T-cell (primary cell): ENCODE measurements at regions not wholly inside any gene's neighbourhood (a gene's known extent, or its start where the extent isn't known, plus 50 kb on each side); places are given as distances from the start of the nearest gene placed in this dataset.

Experiments
- ATAC-seq, 4 experiments: fragments of 200-7000 bp in 3 of 4; fragments of 150-1000 bp in 1 of 4; cut with Tn5 transposase; replicated peaks in 1 of 4; 1 replicate in 3 of 4; 2 replicates in 1 of 4; pipeline ENCODE4 v1.10.0; 2021; ENCODE audit warnings: moderate library complexity in 3 of 4, mild to moderate bottlenecking in 2 of 4, moderate number of reproducible peaks in 1 of 4
- CTCF ChIA-PET, 2 donors: fragments of 300-600 bp; sonication (Branson Sonifier 250); formaldehyde crosslinking; loops; one replicate each; lab custom pipeline; 2022; ENCODE audit warnings: antibody characterized with exemption in 2 of 2; lab: Charles Lee
- POLR2A ChIA-PET, 2 donors: fragments of 300-600 bp; sonication (Branson Sonifier 250); formaldehyde crosslinking; loops; one replicate each; lab custom pipeline; 2022; ENCODE audit warnings: antibody characterized with exemption in 2 of 2; lab: Charles Lee
- DNase-seq, 35 experiments: peaks; one replicate each; pipeline versions ENCODE4 v3.0.0 to v3.0.0-alpha.2; 2013 to 2023
- H3K27ac ChIP-seq: one replicate; pipeline ENCODE4 v1.5.1; 2013; ENCODE audit warnings: low read length
- H3K27me3 ChIP-seq, 2 experiments: replicated peaks in 1 of 2; 1 replicate in 1 of 2; 2 replicates in 1 of 2; pipeline versions ENCODE4 v1.6.1 to v1.7.0; 2013; ENCODE audit warnings: low read length in 1 of 2, mixed read lengths in 1 of 2; ENCODE audit not compliant: control insufficient read depth in 2 of 2, insufficient read depth in 2 of 2; ENCODE audit errors: extremely low read depth in 1 of 2
- H3K36me3 ChIP-seq, 2 donors: 1 replicate in 1 of 2; 2 replicates in 1 of 2; pipeline versions ENCODE4 v1.6.1 to v1.7.0; 2013; ENCODE audit warnings: low read length in 1 of 2; ENCODE audit not compliant: control insufficient read depth in 2 of 2, insufficient read depth in 1 of 2; ENCODE audit errors: extremely low read depth in 1 of 2
- H3K4me1 ChIP-seq, 2 experiments: 1 replicate in 1 of 2; 2 replicates in 1 of 2; pipeline versions ENCODE4 v1.6.1 to v1.7.0; 2013; ENCODE audit warnings: low read length in 2 of 2, mixed read lengths in 1 of 2; ENCODE audit not compliant: insufficient read depth in 2 of 2, control insufficient read depth in 1 of 2; ENCODE audit errors: extremely low read depth in 1 of 2
- H3K4me3 ChIP-seq, 2 donors: 1 replicate in 1 of 2; 2 replicates in 1 of 2; pipeline versions ENCODE4 v1.5.1 to v1.7.0; 2013; ENCODE audit warnings: mild to moderate bottlenecking in 2 of 2, low read length in 1 of 2, moderate library complexity in 1 of 2; ENCODE audit not compliant: control insufficient read depth in 1 of 2; ENCODE audit errors: extremely low read depth in 1 of 2
- H3K9me3 ChIP-seq: 2 replicates; pipeline ENCODE4 v1.7.0; 2013
- H3K27ac Mint-ChIP-seq, 2 donors: one replicate each; pipeline ENCODE4 v1.8.0; 2020 to 2021; ENCODE audit warnings: mild to moderate bottlenecking in 2 of 2, mixed read lengths in 2 of 2
- H3K27me3 Mint-ChIP-seq, 2 donors: one replicate each; pipeline ENCODE4 v1.8.0; 2021 to 2022; ENCODE audit warnings: mixed read lengths in 2 of 2
- H3K36me3 Mint-ChIP-seq: one replicate; pipeline ENCODE4 v1.8.0; 2021; ENCODE audit warnings: mixed read lengths
- H3K4me1 Mint-ChIP-seq, 3 donors: one replicate each; pipeline ENCODE4 v1.8.0; 2020 to 2022; ENCODE audit warnings: mixed read lengths in 3 of 3, mild to moderate bottlenecking in 1 of 3
- H3K4me3 Mint-ChIP-seq, 3 donors: one replicate each; pipeline ENCODE4 v1.8.0; 2020 to 2022; ENCODE audit warnings: mild to moderate bottlenecking in 3 of 3, mixed read lengths in 3 of 3, moderate library complexity in 3 of 3
- H3K9me3 Mint-ChIP-seq, 3 donors: one replicate each; pipeline ENCODE4 v1.8.0; 2020 to 2022; ENCODE audit warnings: mixed read lengths in 3 of 3
- WGBS: methylation state at CpG from one replicate; pipeline ENCODE4 v1.1.5; 2013; ENCODE audit warnings: missing lambda C conversion rate; ENCODE audit not compliant: insufficient coverage; 5-methylcytosine and 5-hydroxymethylcytosine counted together

DNA sequence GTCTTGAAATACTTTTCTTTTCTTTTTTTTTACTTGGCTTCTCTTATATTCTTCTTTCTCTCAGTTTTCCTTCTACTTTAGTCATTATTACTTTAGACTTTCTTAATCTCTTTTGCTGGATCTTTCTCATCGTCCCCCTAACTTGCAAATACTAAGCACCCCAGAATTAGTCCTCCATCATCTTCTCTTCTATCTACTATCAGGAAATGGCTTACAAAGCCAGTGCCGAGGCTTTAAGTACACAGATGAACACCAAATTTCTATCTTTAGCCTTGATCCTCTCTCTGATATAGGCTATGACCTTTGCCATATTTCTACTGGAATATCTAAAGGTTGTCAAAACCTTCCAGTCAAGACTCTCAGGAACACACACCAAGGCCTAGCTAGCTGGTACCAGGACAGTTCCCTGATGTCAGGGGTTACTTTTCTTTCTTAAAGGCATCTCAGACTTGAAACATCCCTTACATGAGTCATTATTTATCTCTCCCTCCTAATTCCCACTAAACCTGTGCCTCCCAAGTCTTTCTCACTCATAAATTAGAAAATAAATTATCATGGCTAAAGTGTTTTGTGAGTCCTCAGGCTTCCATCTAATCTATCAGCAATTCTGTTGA is 278.6 kb upstream of the TCF21 start:
- Histone ChIP-seq H3K9me3 (no peaks in the 10 kb centered on the region), H3K27ac (no peak overlapping the region), H3K4me1 (no peaks in the 10 kb centered on the region), H3K36me3 (no peaks in the 10 kb centered on the region), H3K4me3 (no peak overlapping the region), H3K27me3 (peaks cover 0 to 15% of the 10 kb centered on the region in 2 experiments)
- Mint-ChIP-seq H3K4me1 (no peaks in the 10 kb centered on the region), H3K4me3 (no peak overlapping the region), H3K9me3 (no peaks in the 10 kb centered on the region), H3K36me3 (no peaks in the 10 kb centered on the region), H3K27me3 (peaks cover 0 to 9% of the 10 kb centered on the region in 2 donors), H3K27ac (no peak overlapping the region)
- ChIA-PET CTCF (no interaction called here), POLR2A (no interaction called here)
- ATAC-seq (no peak), DNase-seq (no peak)
- no CpG with 5 or more reads among the region's 2 CpGs for WGBS

- H3K36me3 ChIP-seq: no peaks in the 10 kb centered on the region
- no peaks in the 10 kb centered on the region for H3K4me1 Mint-ChIP-seq
- no peak overlapping the region for H3K4me3 ChIP-seq
- H3K27ac Mint-ChIP-seq: no peak overlapping the region
- peaks cover 0 to 15% of the 10 kb centered on the region in 2 experiments for H3K27me3 ChIP-seq
- H3K27me3 Mint-ChIP-seq: peaks cover 0 to 9% of the 10 kb centered on the region in 2 donors
- H3K4me3 Mint-ChIP-seq: no peak overlapping the region
- no peak for ATAC-seq
- ChIA-PET POLR2A (no interaction called here), CTCF (no interaction called here)
- H3K27ac ChIP-seq: no peak overlapping the region
- 90% methylated on average over 2 of the region's 3 CpGs for WGBS
- H3K9me3 ChIP-seq: no peaks in the 10 kb centered on the region
- no peaks in the 10 kb centered on the region for H3K4me1 ChIP-seq
- no peak for DNase-seq
- no peaks in the 10 kb centered on the region for H3K36me3 Mint-ChIP-seq
- no peaks in the 10 kb centered on the region for H3K9me3 Mint-ChIP-seq
Measured at GRCh38 chr6:133610971-133611370, 277.9 kb upstream of the TCF21 start.

GRCh38 chr6:133612459-133612858 is 276.5 kb upstream of the TCF21 start:
- Mint-ChIP-seq H3K27me3 (peaks cover 0 to 9% of the 10 kb centered on the region in 2 donors), H3K36me3 (no peaks in the 10 kb centered on the region), H3K4me3 (no peak overlapping the region), H3K9me3 (peaks cover 0 to 5% (median 0%) of the 10 kb centered on the region in 3 donors), H3K27ac (no peak overlapping the region), H3K4me1 (no peaks in the 10 kb centered on the region)
- Histone ChIP-seq H3K36me3 (no peaks in the 10 kb centered on the region), H3K27me3 (peaks cover 0 to 10% of the 10 kb centered on the region in 2 experiments), H3K4me3 (no peak overlapping the region), H3K4me1 (no peaks in the 10 kb centered on the region), H3K9me3 (no peaks in the 10 kb centered on the region), H3K27ac (no peak overlapping the region)
- ATAC-seq (no peak), DNase-seq (no peak)
- CTCF ChIA-PET: no interaction called here
- POLR2A ChIA-PET: no interaction called here

GRCh38 chr6:133613211-133613610 is 275.7 kb upstream of the TCF21 start:
- DNase-seq (no peak), ATAC-seq (no peak)
- Mint-ChIP-seq H3K4me1 (no peaks in the 10 kb centered on the region), H3K36me3 (no peaks in the 10 kb centered on the region), H3K9me3 (peaks cover 0 to 6% (median 0%) of the 10 kb centered on the region in 3 donors), H3K27ac (no peak overlapping the region), H3K4me3 (no peak overlapping the region), H3K27me3 (peaks cover 0 to 9% of the 10 kb centered on the region in 2 donors)
- Histone ChIP-seq H3K36me3 (no peaks in the 10 kb centered on the region), H3K4me3 (no peak overlapping the region), H3K9me3 (no peaks in the 10 kb centered on the region), H3K27ac (no peak overlapping the region), H3K4me1 (no peaks in the 10 kb centered on the region), H3K27me3 (peaks cover 0 to 10% of the 10 kb centered on the region in 2 experiments)
- ChIA-PET CTCF (no interaction called here), POLR2A (no interaction called here)
- no CpG with 5 or more reads among the region's 3 CpGs for WGBS

DNA sequence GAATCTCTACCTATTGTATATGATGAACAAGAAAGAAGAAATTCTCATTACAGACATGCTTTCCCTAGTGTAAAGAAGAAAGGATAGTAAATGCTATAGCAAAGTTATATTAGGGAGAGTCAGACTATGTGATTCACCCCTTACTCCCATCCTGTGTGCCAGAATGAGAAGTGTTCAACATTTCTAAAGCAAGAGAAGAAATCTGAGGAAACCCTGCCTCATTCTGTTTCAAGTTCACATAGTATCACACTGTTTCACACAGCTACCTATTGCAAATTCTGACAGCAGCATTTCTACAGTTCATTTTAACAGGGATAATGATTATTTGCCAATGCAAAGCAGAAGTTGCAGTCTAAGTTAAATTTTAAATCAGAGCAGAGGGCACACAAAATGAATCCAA is 267.2 kb upstream of the TCF21 start:
- Mint-ChIP-seq H3K4me3 (no peak overlapping the region), H3K4me1 (no peaks in the 10 kb centered on the region), H3K27ac (no peak overlapping the region), H3K27me3 (no peaks in the 10 kb centered on the region), H3K36me3 (no peaks in the 10 kb centered on the region), H3K9me3 (peaks cover 0 to 15% (median 0%) of the 10 kb centered on the region in 3 donors)
- ChIA-PET POLR2A (no interaction called here), CTCF (interaction anchor here in 1 of 2 donors (0.7 kb wide), 1 partner anchor 584 kb away, joined by 4 read pairs; no protein-coding TSS in a partner anchor)
- Histone ChIP-seq H3K9me3 (no peaks in the 10 kb centered on the region), H3K4me3 (no peak overlapping the region), H3K27ac (no peak overlapping the region), H3K4me1 (no peaks in the 10 kb centered on the region), H3K36me3 (no peaks in the 10 kb centered on the region), H3K27me3 (no peaks in the 10 kb centered on the region)
- no peak for DNase-seq
- no peak for ATAC-seq

GRCh38 chr6:133623065-133623464 is 265.8 kb upstream of the TCF21 start:
- no peaks in the 10 kb centered on the region for H3K9me3 ChIP-seq
- POLR2A ChIA-PET: interaction anchor here in 1 of 2 donors (0.7 kb wide), 1 partner anchor 836 kb away, joined by 10 read pairs; no protein-coding TSS in a partner anchor
- no peak for DNase-seq
- H3K27me3 ChIP-seq: peaks cover 0 to 3% of the 10 kb centered on the region in 2 experiments
- no peak overlapping the region for H3K4me3 Mint-ChIP-seq
- CTCF ChIA-PET: interaction anchor here in 1 of 2 donors (0.7 kb wide), 1 partner anchor 38 kb away, joined by 4 read pairs; no protein-coding TSS in a partner anchor
- no peak for ATAC-seq
- H3K27ac Mint-ChIP-seq: no peak overlapping the region
- H3K36me3 Mint-ChIP-seq: no peaks in the 10 kb centered on the region
- no peaks in the 10 kb centered on the region for H3K36me3 ChIP-seq
- H3K4me3 ChIP-seq: no peak overlapping the region
- H3K4me1 ChIP-seq: no peaks in the 10 kb centered on the region
- H3K4me1 Mint-ChIP-seq: no peaks in the 10 kb centered on the region
- WGBS: no CpG with 5 or more reads among the region's 1 CpG
- peaks cover 0 to 9% (median 0%) of the 10 kb centered on the region in 3 donors for H3K9me3 Mint-ChIP-seq
- no peaks in the 10 kb centered on the region for H3K27me3 Mint-ChIP-seq
- H3K27ac ChIP-seq: no peak overlapping the region
